ENCODE measurements at regions not wholly inside any gene's neighbourhood (a gene's known extent, or its start where the extent isn't known, plus 50 kb on each side); places are given as distances from the start of the nearest gene placed in this dataset.

DNA sequence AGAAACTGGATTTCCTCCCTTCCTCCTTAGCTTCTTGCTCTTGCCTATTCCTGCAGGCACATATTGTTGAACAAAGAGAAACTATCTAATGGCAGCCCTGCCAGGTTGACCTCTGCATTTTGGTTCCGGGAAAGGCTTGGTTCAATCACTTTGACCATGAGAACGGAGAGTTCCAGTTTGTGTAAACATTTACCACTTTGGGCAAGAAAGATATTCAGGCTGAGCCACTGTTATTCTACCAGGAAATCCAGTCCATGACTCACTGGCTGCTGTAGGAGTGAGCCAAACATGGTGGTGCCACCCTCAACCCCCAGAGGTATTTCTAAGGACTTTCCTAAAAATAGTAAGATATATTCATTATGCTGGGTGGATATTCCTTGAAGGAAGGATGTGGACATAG, 242.2 kb upstream of the OR4E1 start:
- TF ChIP-seq POLR2A (IDR thresholded peaks at IDR 0.05) (no peak), CTCF (IDR thresholded peaks at IDR 0.05 in 4 of 5, conservative IDR thresholded peaks at IDR 0.05 in 1 of 5) (no peak)
